H9 (cell line): ENCODE measurements at regions not wholly inside any gene's neighbourhood (a gene's known extent, or its start where the extent isn't known, plus 50 kb on each side); places are given as distances from the start of the nearest gene placed in this dataset.

Source experiments
- DNase-seq: peaks from one replicate; pipeline ENCODE4 v3.0.0-alpha.2; 2017
- H2AFZ ChIP-seq: one replicate; pipeline ENCODE4 v1.6.1; 2013; ENCODE audit warnings: mild to moderate bottlenecking, low read length, control low read depth, moderate library complexity
- H2AK5ac ChIP-seq: 2 replicates; pipeline ENCODE4 v1.6.1; 2013; ENCODE audit warnings: low read length, control low read depth, mixed read lengths; ENCODE audit not compliant: insufficient read length
- H2BK120ac ChIP-seq: one replicate; pipeline ENCODE4 v1.6.1; 2013; ENCODE audit warnings: low read depth, mild to moderate bottlenecking, low read length, control low read depth, inconsistent platforms; ENCODE audit not compliant: poor library complexity, severe bottlenecking
- H2BK12ac ChIP-seq: 2 replicates; pipeline ENCODE4 v1.6.1; 2013; ENCODE audit warnings: low read length, control low read depth, mixed read lengths, low read depth; ENCODE audit not compliant: insufficient read length
- H2BK15ac ChIP-seq: 2 replicates; pipeline ENCODE4 v1.6.1; 2013; ENCODE audit warnings: low read depth, low read length, control low read depth
- H2BK20ac ChIP-seq: one replicate; pipeline ENCODE4 v1.6.1; 2013; ENCODE audit warnings: low read depth, mild to moderate bottlenecking, low read length, control low read depth, inconsistent platforms; ENCODE audit not compliant: poor library complexity, severe bottlenecking
- H2BK5ac ChIP-seq: 2 replicates; pipeline ENCODE4 v1.6.1; 2013; ENCODE audit warnings: low read length, control low read depth, mixed read lengths; ENCODE audit not compliant: insufficient read length
- H3K14ac ChIP-seq: 2 replicates; pipeline ENCODE4 v1.6.1; 2013; ENCODE audit warnings: low read length, control low read depth; ENCODE audit not compliant: insufficient read depth
- H3K18ac ChIP-seq: 2 replicates; pipeline ENCODE4 v1.6.1; 2013; ENCODE audit warnings: low read depth, mild to moderate bottlenecking, mixed read lengths, low read length, control low read depth; ENCODE audit not compliant: insufficient read length
- H3K23ac ChIP-seq: 2 replicates; pipeline ENCODE4 v1.6.1; 2013; ENCODE audit warnings: low read length, control low read depth, mixed read lengths, low read depth; ENCODE audit not compliant: insufficient read length
- H3K23me2 ChIP-seq: 2 replicates; pipeline ENCODE4 v1.6.1; 2013; ENCODE audit warnings: low read depth, mild to moderate bottlenecking, mixed read lengths, low read length, control low read depth; ENCODE audit not compliant: insufficient read length, poor library complexity, severe bottlenecking
- H3K27ac ChIP-seq: 2 replicates; pipeline ENCODE4 v1.5.1; 2013; ENCODE audit warnings: low read length, control low read depth, mixed read lengths, low read depth; ENCODE audit not compliant: insufficient read length
- H3K27me3 ChIP-seq: 2 replicates; pipeline ENCODE4 v1.6.1; 2013; ENCODE audit warnings: low read length, control low read depth, inconsistent platforms; ENCODE audit not compliant: insufficient read depth
- H3K4ac ChIP-seq: 2 replicates; pipeline ENCODE4 v1.6.1; 2013; ENCODE audit warnings: low read depth, mild to moderate bottlenecking, control low read depth, inconsistent platforms, low read length, moderate library complexity
- H3K4me1 ChIP-seq: 2 replicates; pipeline ENCODE4 v1.6.1; 2013; ENCODE audit warnings: low read length, control low read depth, inconsistent platforms; ENCODE audit not compliant: insufficient read depth
- H3K4me2 ChIP-seq: 2 replicates; pipeline ENCODE4 v1.6.1; 2013; ENCODE audit warnings: low read length, control low read depth, mixed read lengths; ENCODE audit not compliant: insufficient read length, insufficient read depth
- H3K56ac ChIP-seq: 2 replicates; pipeline ENCODE4 v1.6.1; 2013; ENCODE audit warnings: low read depth, mild to moderate bottlenecking, mixed read lengths, low read length, control low read depth; ENCODE audit not compliant: insufficient read length
- H3K79me1 ChIP-seq: 2 replicates; pipeline ENCODE4 v1.6.1; 2013; ENCODE audit warnings: low read depth, mild to moderate bottlenecking, moderate library complexity, low read length, control low read depth, inconsistent platforms; ENCODE audit not compliant: insufficient read depth, poor library complexity, severe bottlenecking
- H3K79me2 ChIP-seq: 2 replicates; pipeline ENCODE4 v1.6.1; 2013; ENCODE audit warnings: low read length, control low read depth, inconsistent platforms; ENCODE audit not compliant: insufficient read depth
- H3K9ac ChIP-seq: 2 replicates; pipeline ENCODE4 v1.6.1; 2013; ENCODE audit warnings: low read length, control low read depth, mixed read lengths; ENCODE audit not compliant: insufficient read length; ENCODE audit errors: extremely low read depth
- H3K9me3 ChIP-seq: one replicate; pipeline ENCODE4 v1.6.1; 2013; ENCODE audit warnings: low read depth, low read length, inconsistent platforms; ENCODE audit not compliant: control insufficient read depth
- H3T11ph ChIP-seq: one replicate; pipeline ENCODE4 v1.6.1; 2013; ENCODE audit warnings: mild to moderate bottlenecking, low read length, control low read depth, inconsistent platforms
- H4K20me1 ChIP-seq: one replicate; pipeline ENCODE4 v1.6.1; 2013; ENCODE audit not compliant: control insufficient read depth, insufficient read length, insufficient read depth
- H4K5ac ChIP-seq: 2 replicates; pipeline ENCODE4 v1.6.1; 2013; ENCODE audit warnings: low read depth, mild to moderate bottlenecking, mixed read lengths, low read length, control low read depth; ENCODE audit not compliant: insufficient read length
- H4K8ac ChIP-seq: replicated peaks from 2 replicates; pipeline ENCODE4 v1.6.1; 2013; ENCODE audit warnings: low read length, control low read depth, mixed read lengths, low read depth; ENCODE audit not compliant: insufficient read length
- H4K91ac ChIP-seq: 2 replicates; pipeline ENCODE4 v1.6.1; 2013; ENCODE audit warnings: low read depth, mild to moderate bottlenecking, moderate library complexity, mixed read lengths, low read length, control low read depth; ENCODE audit not compliant: insufficient read length
- H3K27ac Mint-ChIP-seq, 3 experiments: 2 replicates in 2 of 3; 3 replicates in 1 of 3; pipeline ENCODE4 v1.8.0; 2020 to 2021; ENCODE audit warnings: mixed read lengths in 3 of 3, mild to moderate bottlenecking in 1 of 3, moderate library complexity in 1 of 3
- H3K27me3 Mint-ChIP-seq: 2 replicates; pipeline ENCODE4 v1.8.0; 2021; ENCODE audit warnings: low read depth, mild to moderate bottlenecking, moderate library complexity, mixed read lengths
- H3K36me3 Mint-ChIP-seq, 3 experiments: 2 replicates in 2 of 3; 3 replicates in 1 of 3; pipeline ENCODE4 v1.8.0; 2020 to 2021; ENCODE audit warnings: low read depth in 3 of 3, mixed read lengths in 3 of 3; ENCODE audit not compliant: insufficient read depth in 1 of 3
- H3K4me1 Mint-ChIP-seq, 2 experiments: 2 replicates each; pipeline ENCODE4 v1.8.0; 2020; ENCODE audit warnings: mixed read lengths in 2 of 2
- H3K4me3 Mint-ChIP-seq, 2 experiments: 2 replicates in 1 of 2; 3 replicates in 1 of 2; pipeline ENCODE4 v1.8.0; 2020 to 2021; ENCODE audit warnings: mild to moderate bottlenecking in 2 of 2, mixed read lengths in 2 of 2, moderate library complexity in 1 of 2
- H3K9me3 Mint-ChIP-seq, 2 experiments: 2 replicates in 1 of 2; 3 replicates in 1 of 2; pipeline ENCODE4 v1.8.0; 2020; ENCODE audit warnings: mild to moderate bottlenecking in 2 of 2, mixed read lengths in 2 of 2, moderate library complexity in 1 of 2
- TF ChIP-seq, protein P1 (sequence below): fragments of 200-600 bp; sonication (generic); conservative IDR thresholded peaks from 3 replicates; pipeline ENCODE4 v1.8.0; 2021; ENCODE audit warnings: antibody characterized with exemption, mild to moderate bottlenecking

DNA sequence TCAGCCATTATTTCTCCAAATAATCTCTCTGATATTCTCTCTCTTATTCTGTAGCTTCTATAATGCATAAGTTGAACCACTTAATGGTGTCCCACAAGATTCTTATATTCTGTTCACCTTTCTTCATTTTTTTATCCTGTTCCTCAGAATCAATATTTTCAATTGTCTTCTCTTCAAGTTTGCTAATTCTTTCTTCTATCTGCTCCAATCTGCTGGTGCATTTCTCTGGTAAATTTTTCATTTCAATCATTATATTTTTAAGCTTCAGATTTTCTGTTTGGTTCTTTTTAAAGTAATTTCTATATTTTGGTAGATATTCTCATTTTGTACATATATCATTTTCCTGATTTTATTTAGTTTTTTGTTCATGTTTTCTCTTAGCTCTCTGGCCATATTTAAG lies 272.6 kb downstream of the ZEB1 start:
- Histone ChIP-seq H2BK5ac (no peak overlapping the region), H2AFZ (no peak overlapping the region), H3K18ac (no peak overlapping the region)

More for the DNA sequence above, 272.6 kb downstream of the ZEB1 start:
- TF ChIP-seq, protein P1, sequence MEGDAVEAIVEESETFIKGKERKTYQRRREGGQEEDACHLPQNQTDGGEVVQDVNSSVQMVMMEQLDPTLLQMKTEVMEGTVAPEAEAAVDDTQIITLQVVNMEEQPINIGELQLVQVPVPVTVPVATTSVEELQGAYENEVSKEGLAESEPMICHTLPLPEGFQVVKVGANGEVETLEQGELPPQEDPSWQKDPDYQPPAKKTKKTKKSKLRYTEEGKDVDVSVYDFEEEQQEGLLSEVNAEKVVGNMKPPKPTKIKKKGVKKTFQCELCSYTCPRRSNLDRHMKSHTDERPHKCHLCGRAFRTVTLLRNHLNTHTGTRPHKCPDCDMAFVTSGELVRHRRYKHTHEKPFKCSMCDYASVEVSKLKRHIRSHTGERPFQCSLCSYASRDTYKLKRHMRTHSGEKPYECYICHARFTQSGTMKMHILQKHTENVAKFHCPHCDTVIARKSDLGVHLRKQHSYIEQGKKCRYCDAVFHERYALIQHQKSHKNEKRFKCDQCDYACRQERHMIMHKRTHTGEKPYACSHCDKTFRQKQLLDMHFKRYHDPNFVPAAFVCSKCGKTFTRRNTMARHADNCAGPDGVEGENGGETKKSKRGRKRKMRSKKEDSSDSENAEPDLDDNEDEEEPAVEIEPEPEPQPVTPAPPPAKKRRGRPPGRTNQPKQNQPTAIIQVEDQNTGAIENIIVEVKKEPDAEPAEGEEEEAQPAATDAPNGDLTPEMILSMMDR = no peak
- H3K14ac ChIP-seq = no peak overlapping the region
- Mint-ChIP-seq H3K36me3 (peaks cover 0 to 4% (median 0%) of the 10 kb centered on the region in 3 experiments; a peak in 3 of 7 replicates), H3K27me3 (no peaks in the 10 kb centered on the region; the same call in 1 of the 2 replicates), H3K9me3 (peaks cover 10 to 20% of the 10 kb centered on the region in 2 experiments), H3K27ac (no peak overlapping the region), H3K4me1 (peaks cover 2 to 12% of the 10 kb centered on the region in 2 experiments), H3K4me3 (no peak overlapping the region)
- H4K8ac ChIP-seq = no peak overlapping the region
- no peak overlapping the region for H3T11ph ChIP-seq
- H4K20me1 ChIP-seq = no peaks in the 10 kb centered on the region
- no peak overlapping the region for H2BK20ac ChIP-seq
- H2BK12ac ChIP-seq = no peak overlapping the region
- H2AK5ac ChIP-seq = no peak overlapping the region
- no peak overlapping the region for H2BK15ac ChIP-seq
- H3K27ac ChIP-seq = no peak overlapping the region
- H3K79me2 ChIP-seq = no peaks in the 10 kb centered on the region
- H3K23ac ChIP-seq = no peak overlapping the region
- no peaks in the 10 kb centered on the region for H3K23me2 ChIP-seq
- no peak overlapping the region for H4K91ac ChIP-seq
- no peak overlapping the region for H3K4me2 ChIP-seq
- no peak overlapping the region for H2BK120ac ChIP-seq
- no peak overlapping the region for H3K56ac ChIP-seq
- no peak for DNase-seq
- H3K4me1 ChIP-seq = no peaks in the 10 kb centered on the region
- no peak overlapping the region for H3K9ac ChIP-seq
- no peaks in the 10 kb centered on the region for H3K79me1 ChIP-seq
- H3K27me3 ChIP-seq = no peaks in the 10 kb centered on the region
- H4K5ac ChIP-seq = no peak overlapping the region
- no peaks in the 10 kb centered on the region for H3K9me3 ChIP-seq
- H3K4ac ChIP-seq = no peak overlapping the region
